B cell (primary cell): ENCODE measurements at regions not wholly inside any gene's neighbourhood (a gene's known extent, or its start where the extent isn't known, plus 50 kb on each side); places are given as distances from the start of the nearest gene placed in this dataset.

ENCODE experiments used
- CTCF ChIP-seq: fragments of 200-600 bp; IDR thresholded peaks from one replicate; pipeline ENCODE4 v1.8.0; 2022; ENCODE audit warnings: antibody characterized with exemption, mild to moderate bottlenecking
- EZH2 ChIP-seq: IDR thresholded peaks from 2 replicates; pipeline ENCODE4 v1.6.1; 2012; ENCODE audit warnings: borderline replicate concordance, low read depth, mild to moderate bottlenecking, moderate library complexity, low read length; ENCODE audit not compliant: insufficient read depth, poor library complexity, severe bottlenecking

DNA sequence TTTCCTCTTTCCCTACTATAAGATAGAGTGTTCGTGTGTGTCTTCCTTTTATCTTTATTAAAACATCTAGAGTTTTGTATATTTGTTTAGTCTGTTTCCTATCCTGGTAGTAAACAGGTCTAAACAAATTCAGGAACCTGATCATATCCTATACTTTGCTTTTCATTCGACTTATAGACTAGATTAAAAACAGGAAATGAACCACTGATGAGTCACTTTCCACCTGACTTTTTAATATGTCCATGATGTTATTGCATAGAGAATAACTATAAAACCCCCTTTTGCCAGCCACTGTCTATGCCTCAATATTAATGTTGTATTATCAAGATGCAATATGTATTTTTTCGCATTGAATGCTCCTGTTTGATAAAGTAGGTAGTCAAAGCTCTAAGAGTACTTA, 1794.0 kb downstream of the STIM2 start:
- TF ChIP-seq CTCF (no peak), EZH2 (no peak)
